ENCODE measurements at regions not wholly inside any gene's neighbourhood (a gene's known extent, or its start where the extent isn't known, plus 50 kb on each side); places are given as distances from the start of the nearest gene placed in this dataset.

DNA sequence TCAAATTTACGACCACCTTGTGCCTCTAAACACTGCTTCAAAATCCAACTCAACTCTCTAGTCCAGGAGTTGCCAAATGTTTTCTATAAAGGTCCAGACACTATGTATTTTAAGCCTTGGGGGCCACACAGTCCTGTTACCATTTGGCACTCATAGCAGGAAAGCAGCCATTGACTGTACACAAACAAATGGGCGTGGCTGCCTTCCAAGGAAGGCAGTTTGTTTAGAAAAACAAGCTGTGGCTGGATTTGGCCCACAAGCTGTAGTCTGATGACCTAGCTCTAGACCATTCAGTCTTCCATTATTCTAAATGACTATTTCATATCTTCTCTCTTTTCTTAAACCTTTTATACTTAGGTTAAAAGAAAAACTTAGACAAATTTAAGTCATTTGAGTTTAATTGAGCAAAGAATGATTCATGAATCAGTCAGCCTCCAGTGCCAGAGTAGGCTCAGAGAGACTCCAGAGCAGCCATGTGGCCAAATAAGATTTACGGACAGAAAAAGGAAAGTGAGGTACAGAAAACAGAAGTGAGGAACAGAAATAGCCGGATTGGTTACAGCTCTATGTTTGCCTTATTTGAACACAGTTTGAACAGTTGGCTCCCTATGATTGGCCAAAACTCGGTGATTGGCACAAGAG, 825.8 kb upstream of the LCORL start:
- H3K9me3 ChIP-seq (ENCODE audit: insufficient read depth, low read depth, low read length): peaks cover 10% of the 10 kb centered on the region; the same call in 1 of the 2 replicates
- H3K4me1 ChIP-seq (ENCODE audit: insufficient read depth, low read length): no peaks in the 10 kb centered on the region
- no peak overlapping the region for H3K4me3 ChIP-seq (ENCODE audit: low read length)
- no peak overlapping the region for H3K27ac ChIP-seq (ENCODE audit: low read length)
- no peaks in the 10 kb centered on the region for H3K27me3 ChIP-seq (ENCODE audit: insufficient read depth, low read length)
- no peak overlapping the region for H3K9ac ChIP-seq (ENCODE audit: low read depth, low read length)
- H3K36me3 ChIP-seq (ENCODE audit: insufficient read depth, low read depth, low read length): no peaks in the 10 kb centered on the region

DNA sequence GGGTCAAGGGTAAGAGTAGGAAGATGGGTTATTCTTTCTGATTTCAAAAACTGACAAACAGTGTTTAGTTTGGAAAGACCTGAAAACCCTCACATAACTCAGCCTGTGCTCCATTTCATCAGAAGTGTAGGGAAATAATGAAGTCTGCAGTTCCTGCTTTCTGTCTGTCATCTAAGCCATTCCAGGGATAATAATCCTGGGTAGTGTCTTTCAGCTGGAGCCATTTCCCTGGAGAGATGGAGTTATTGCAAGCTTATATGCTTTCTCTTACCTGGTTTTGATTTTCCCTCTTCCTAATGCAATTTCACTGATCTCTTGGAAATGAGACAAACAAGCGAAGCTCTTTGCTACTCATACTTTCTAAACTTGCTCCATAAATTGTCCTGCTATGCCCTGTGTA, 824.8 kb upstream of the LCORL start:
- Histone ChIP-seq H3K4me3 (ENCODE audit: low read length) (no peak overlapping the region), H3K9ac (ENCODE audit: low read depth, low read length) (no peak overlapping the region), H3K27ac (ENCODE audit: low read length) (no peak overlapping the region), H3K27me3 (ENCODE audit: insufficient read depth, low read length) (no peaks in the 10 kb centered on the region), H3K4me1 (ENCODE audit: insufficient read depth, low read length) (no peaks in the 10 kb centered on the region), H3K9me3 (ENCODE audit: insufficient read depth, low read depth, low read length) (peaks cover 15% of the 10 kb centered on the region; the same call in 1 of the 2 replicates), H3K36me3 (ENCODE audit: insufficient read depth, low read depth, low read length) (no peaks in the 10 kb centered on the region)

GRCh38 chr4:18844726-18845125, 823.2 kb upstream of the LCORL start:
- Histone ChIP-seq H3K36me3 (ENCODE audit: insufficient read depth, low read depth, low read length) (no peaks in the 10 kb centered on the region), H3K4me1 (ENCODE audit: insufficient read depth, low read length) (no peaks in the 10 kb centered on the region), H3K4me3 (ENCODE audit: low read length) (no peak overlapping the region), H3K9ac (ENCODE audit: low read depth, low read length) (no peak overlapping the region), H3K27ac (ENCODE audit: low read length) (no peak overlapping the region), H3K9me3 (ENCODE audit: insufficient read depth, low read depth, low read length) (peaks cover 15% of the 10 kb centered on the region; the same call in 1 of the 2 replicates), H3K27me3 (ENCODE audit: insufficient read depth, low read length) (no peaks in the 10 kb centered on the region)

DNA sequence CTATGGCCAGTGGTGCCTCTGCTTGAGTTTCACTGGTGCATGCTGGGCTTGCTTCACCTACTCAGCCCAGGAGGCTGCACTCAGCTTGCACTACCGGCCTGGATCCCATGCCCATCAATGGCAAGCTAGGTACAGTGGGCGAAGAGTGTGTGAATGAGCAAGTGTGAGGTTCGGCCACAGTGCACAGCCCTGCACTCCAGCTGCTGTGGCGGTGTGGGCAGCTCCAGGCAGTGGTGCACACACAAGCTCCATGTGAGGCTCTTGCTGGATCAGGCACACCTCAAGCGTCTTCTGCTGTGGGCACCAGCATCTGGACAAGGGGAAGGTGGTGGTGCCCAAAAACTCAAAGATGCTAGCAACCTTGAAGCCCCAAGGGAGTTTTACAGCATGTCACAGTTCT, 820.9 kb upstream of the LCORL start:
- Histone ChIP-seq H3K4me1 (ENCODE audit: insufficient read depth, low read length) (no peaks in the 10 kb centered on the region), H3K9ac (ENCODE audit: low read depth, low read length) (no peak overlapping the region), H3K4me3 (ENCODE audit: low read length) (no peak overlapping the region), H3K36me3 (ENCODE audit: insufficient read depth, low read depth, low read length) (no peaks in the 10 kb centered on the region), H3K27ac (ENCODE audit: low read length) (no peak overlapping the region), H3K27me3 (ENCODE audit: insufficient read depth, low read length) (no peaks in the 10 kb centered on the region), H3K9me3 (ENCODE audit: insufficient read depth, low read depth, low read length) (peaks cover 15% of the 10 kb centered on the region; the same call in 1 of the 2 replicates)

DNA sequence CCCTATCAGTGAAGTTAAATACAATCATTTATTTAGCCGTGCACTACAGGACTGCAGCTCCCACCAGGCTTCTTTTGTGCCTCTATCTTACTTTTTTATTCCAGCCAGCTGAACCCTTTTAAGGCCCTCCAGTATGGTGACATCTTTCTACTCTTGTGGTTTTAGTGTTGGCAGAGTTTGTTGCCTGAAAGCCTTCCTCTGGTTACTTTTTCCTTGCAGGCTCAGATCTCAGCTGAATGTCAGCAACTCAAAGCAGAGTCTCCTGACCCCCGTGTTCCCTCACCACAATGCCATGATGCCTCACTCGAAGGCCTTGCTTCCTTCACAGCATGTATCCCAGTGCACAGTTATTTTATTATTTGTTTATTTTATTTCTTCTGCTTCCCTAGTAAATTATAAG, 818.9 kb upstream of the LCORL start:
- H3K4me1 ChIP-seq (ENCODE audit: insufficient read depth, low read length): no peaks in the 10 kb centered on the region
- no peak overlapping the region for H3K9ac ChIP-seq (ENCODE audit: low read depth, low read length)
- no peaks in the 10 kb centered on the region for H3K36me3 ChIP-seq (ENCODE audit: insufficient read depth, low read depth, low read length)
- H3K9me3 ChIP-seq (ENCODE audit: insufficient read depth, low read depth, low read length): peaks cover 15% of the 10 kb centered on the region; the same call in 1 of the 2 replicates
- H3K4me3 ChIP-seq (ENCODE audit: low read length): no peak overlapping the region
- no peak overlapping the region for H3K27ac ChIP-seq (ENCODE audit: low read length)
- H3K27me3 ChIP-seq (ENCODE audit: insufficient read depth, low read length): no peaks in the 10 kb centered on the region

- Histone ChIP-seq H3K9ac (ENCODE audit: low read depth, low read length) (no peak overlapping the region), H3K36me3 (ENCODE audit: insufficient read depth, low read depth, low read length) (no peaks in the 10 kb centered on the region), H3K9me3 (ENCODE audit: insufficient read depth, low read depth, low read length) (peaks cover 16% of the 10 kb centered on the region; the same call in 1 of the 2 replicates), H3K4me1 (ENCODE audit: insufficient read depth, low read length) (no peaks in the 10 kb centered on the region), H3K27ac (ENCODE audit: low read length) (no peak overlapping the region), H3K4me3 (ENCODE audit: low read length) (no peak overlapping the region), H3K27me3 (ENCODE audit: insufficient read depth, low read length) (no peaks in the 10 kb centered on the region)
Measured at GRCh38 chr4:18816228-18816895, 794.8 kb upstream of the LCORL start.

- Histone ChIP-seq H3K9ac (ENCODE audit: low read depth, low read length) (no peak overlapping the region), H3K27me3 (ENCODE audit: insufficient read depth, low read length) (no peaks in the 10 kb centered on the region), H3K36me3 (ENCODE audit: insufficient read depth, low read depth, low read length) (no peaks in the 10 kb centered on the region), H3K4me3 (ENCODE audit: low read length) (no peak overlapping the region), H3K27ac (ENCODE audit: low read length) (no peak overlapping the region), H3K9me3 (ENCODE audit: insufficient read depth, low read depth, low read length) (peaks cover 16% of the 10 kb centered on the region; the same call in 1 of the 2 replicates), H3K4me1 (ENCODE audit: insufficient read depth, low read length) (no peaks in the 10 kb centered on the region)
Measured at GRCh38 chr4:18815779-18816173, 794.2 kb upstream of the LCORL start.

- no peak overlapping the region for H3K27ac ChIP-seq (ENCODE audit: low read length)
- H3K4me3 ChIP-seq (ENCODE audit: low read length): no peak overlapping the region
- H3K27me3 ChIP-seq (ENCODE audit: insufficient read depth, low read length): no peaks in the 10 kb centered on the region
- no peaks in the 10 kb centered on the region for H3K4me1 ChIP-seq (ENCODE audit: insufficient read depth, low read length)
- H3K9ac ChIP-seq (ENCODE audit: low read depth, low read length): no peak overlapping the region
- peaks cover 16% of the 10 kb centered on the region; the same call in 1 of the 2 replicates for H3K9me3 ChIP-seq (ENCODE audit: insufficient read depth, low read depth, low read length)
- no peaks in the 10 kb centered on the region for H3K36me3 ChIP-seq (ENCODE audit: insufficient read depth, low read depth, low read length)
Measured at GRCh38 chr4:18815081-18815778, 793.7 kb upstream of the LCORL start.

DNA sequence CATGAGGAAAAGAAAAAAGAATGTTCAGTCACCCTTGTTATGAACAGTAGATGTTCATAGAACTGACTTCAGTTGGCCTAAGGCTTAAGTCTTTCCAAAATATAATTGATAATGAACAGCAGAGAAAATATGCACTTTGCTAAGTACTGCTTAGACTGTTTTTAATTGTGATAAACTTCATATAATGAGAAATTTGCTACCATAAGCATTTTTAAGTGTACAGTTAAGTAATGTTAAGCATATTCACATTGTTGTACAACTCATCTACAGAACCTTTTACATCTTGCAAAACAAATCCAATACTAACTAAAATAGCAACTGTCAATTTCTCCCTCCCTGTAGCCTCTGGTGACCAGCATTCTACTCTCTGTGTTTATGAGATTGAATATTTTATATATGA, 792.2 kb upstream of the LCORL start:
- Histone ChIP-seq H3K4me1 (ENCODE audit: insufficient read depth, low read length) (no peaks in the 10 kb centered on the region), H3K4me3 (ENCODE audit: low read length) (no peak overlapping the region), H3K27ac (ENCODE audit: low read length) (no peak overlapping the region), H3K36me3 (ENCODE audit: insufficient read depth, low read depth, low read length) (no peaks in the 10 kb centered on the region), H3K9ac (ENCODE audit: low read depth, low read length) (no peak overlapping the region), H3K27me3 (ENCODE audit: insufficient read depth, low read length) (no peaks in the 10 kb centered on the region), H3K9me3 (ENCODE audit: insufficient read depth, low read depth, low read length) (peaks cover 16% of the 10 kb centered on the region; the same call in 1 of the 2 replicates)

GRCh38 chr4:18813055-18813454, 791.5 kb upstream of the LCORL start:
- Histone ChIP-seq H3K4me3 (ENCODE audit: low read length) (no peak overlapping the region), H3K9me3 (ENCODE audit: insufficient read depth, low read depth, low read length) (peaks cover 16% of the 10 kb centered on the region; the same call in 1 of the 2 replicates), H3K27ac (ENCODE audit: low read length) (no peak overlapping the region), H3K36me3 (ENCODE audit: insufficient read depth, low read depth, low read length) (no peaks in the 10 kb centered on the region), H3K4me1 (ENCODE audit: insufficient read depth, low read length) (no peaks in the 10 kb centered on the region), H3K27me3 (ENCODE audit: insufficient read depth, low read length) (no peaks in the 10 kb centered on the region), H3K9ac (ENCODE audit: low read depth, low read length) (no peak overlapping the region)

- Histone ChIP-seq H3K27ac (ENCODE audit: low read length) (no peak overlapping the region), H3K4me3 (ENCODE audit: low read length) (no peak overlapping the region), H3K36me3 (ENCODE audit: insufficient read depth, low read depth, low read length) (no peaks in the 10 kb centered on the region), H3K9me3 (ENCODE audit: insufficient read depth, low read depth, low read length) (no peaks in the 10 kb centered on the region), H3K4me1 (ENCODE audit: insufficient read depth, low read length) (no peaks in the 10 kb centered on the region), H3K9ac (ENCODE audit: low read depth, low read length) (no peak overlapping the region), H3K27me3 (ENCODE audit: insufficient read depth, low read length) (no peaks in the 10 kb centered on the region)
Measured at GRCh38 chr4:18803781-18804180, 782.2 kb upstream of the LCORL start.

- no peaks in the 10 kb centered on the region for H3K9me3 ChIP-seq (ENCODE audit: insufficient read depth, low read depth, low read length)
- H3K27ac ChIP-seq (ENCODE audit: low read length): no peak overlapping the region
- H3K4me1 ChIP-seq (ENCODE audit: insufficient read depth, low read length): no peaks in the 10 kb centered on the region
- no peaks in the 10 kb centered on the region for H3K27me3 ChIP-seq (ENCODE audit: insufficient read depth, low read length)
- H3K36me3 ChIP-seq (ENCODE audit: insufficient read depth, low read depth, low read length): no peaks in the 10 kb centered on the region
- no peak overlapping the region for H3K9ac ChIP-seq (ENCODE audit: low read depth, low read length)
- no peak overlapping the region for H3K4me3 ChIP-seq (ENCODE audit: low read length)
Measured at GRCh38 chr4:18798123-18798522, 776.6 kb upstream of the LCORL start.
